ENCODE measurements at regions not wholly inside any gene's neighbourhood (a gene's known extent, or its start where the extent isn't known, plus 50 kb on each side); places are given as distances from the start of the nearest gene placed in this dataset.

- no peak for TF ChIP-seq CTCF (IDR thresholded peaks at IDR 0.05; ENCODE audit: partially characterized antibody, unreplicated experiment)
- Mint-ChIP-seq H3K27me3 (ENCODE audit: unreplicated experiment) (peaks cover 2% of the 10 kb centered on the region), H3K27ac (ENCODE audit: unreplicated experiment) (no peak overlapping the region), H3K4me1 (ENCODE audit: low read depth, unreplicated experiment) (no peaks in the 10 kb centered on the region), H3K36me3 (ENCODE audit: unreplicated experiment) (peaks cover 5% of the 10 kb centered on the region), H3K9me3 (ENCODE audit: unreplicated experiment) (peaks cover 4% of the 10 kb centered on the region), H3K4me3 (ENCODE audit: unreplicated experiment) (no peak overlapping the region)
- no peak for DNase-seq
These were observed 59.5 kb upstream of the GGTLC1 start for GRCh38 chr20:24048024-24048611.

DNA sequence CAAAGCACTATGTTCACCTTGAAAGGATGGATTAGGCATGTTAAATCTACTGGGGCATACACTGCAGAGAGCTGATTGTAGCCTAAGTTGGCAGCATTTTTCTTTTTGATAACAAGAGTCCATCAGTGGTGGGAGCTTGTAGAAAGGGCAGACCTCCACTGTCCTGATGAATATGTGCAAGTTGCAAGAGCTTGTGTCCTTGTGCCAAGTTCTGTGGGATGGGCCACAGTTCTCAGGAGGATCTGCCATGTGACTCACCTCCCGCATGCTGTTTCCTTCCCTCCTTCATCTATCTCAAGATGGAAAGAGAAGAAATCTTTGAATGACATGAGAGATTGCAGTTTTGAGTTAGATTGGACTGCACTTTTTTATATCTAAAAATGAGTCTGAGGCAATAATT, 58.3 kb upstream of the GGTLC1 start:
- Mint-ChIP-seq H3K27ac (ENCODE audit: unreplicated experiment) (no peak overlapping the region), H3K9me3 (ENCODE audit: unreplicated experiment) (peaks cover 4% of the 10 kb centered on the region), H3K4me3 (ENCODE audit: unreplicated experiment) (no peak overlapping the region), H3K4me1 (ENCODE audit: low read depth, unreplicated experiment) (no peaks in the 10 kb centered on the region), H3K36me3 (ENCODE audit: unreplicated experiment) (peaks cover 5% of the 10 kb centered on the region), H3K27me3 (ENCODE audit: unreplicated experiment) (peaks cover 2% of the 10 kb centered on the region)
- DNase-seq: no peak
- no peak for TF ChIP-seq CTCF (IDR thresholded peaks at IDR 0.05; ENCODE audit: partially characterized antibody, unreplicated experiment)

DNA sequence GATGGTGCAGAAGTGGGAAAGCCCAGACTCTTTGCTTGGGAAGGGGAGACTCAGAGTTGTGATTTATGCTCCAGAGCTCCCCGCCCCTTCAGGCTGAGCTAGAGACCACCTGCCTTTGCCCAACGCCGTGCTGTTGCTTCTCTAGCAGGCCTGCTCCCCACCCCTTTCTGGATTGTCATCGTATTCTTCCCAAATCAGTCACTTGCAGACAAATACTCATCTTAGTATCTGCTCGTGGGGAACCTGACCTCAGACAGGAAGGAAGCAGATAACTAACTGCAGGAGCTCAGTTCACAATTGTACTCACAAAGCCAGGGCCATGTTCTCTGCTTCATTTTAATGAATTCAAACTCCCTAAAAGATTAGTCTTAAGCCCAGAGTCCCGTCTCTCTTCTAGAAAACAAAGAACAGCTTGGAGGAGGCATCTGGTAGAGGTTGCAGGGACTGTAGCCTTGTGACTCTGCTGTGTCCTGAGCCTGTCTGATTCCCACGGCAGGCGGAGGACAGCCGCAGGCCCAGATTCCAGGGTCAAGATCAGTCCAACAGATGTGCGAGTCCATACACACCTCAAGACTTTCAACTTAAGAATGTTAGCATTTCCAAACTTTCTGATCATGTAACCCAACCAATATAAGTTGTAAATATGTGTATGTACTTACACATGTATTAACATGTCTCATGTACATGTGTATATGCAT, 57.2 kb upstream of the GGTLC1 start:
- peaks cover 4% of the 10 kb centered on the region for H3K9me3 Mint-ChIP-seq (ENCODE audit: unreplicated experiment)
- no peak overlapping the region for H3K27ac Mint-ChIP-seq (ENCODE audit: unreplicated experiment)
- peaks cover 2% of the 10 kb centered on the region for H3K27me3 Mint-ChIP-seq (ENCODE audit: unreplicated experiment)
- no peak for DNase-seq
- H3K4me1 Mint-ChIP-seq (ENCODE audit: low read depth, unreplicated experiment): no peaks in the 10 kb centered on the region
- peaks cover 5% of the 10 kb centered on the region for H3K36me3 Mint-ChIP-seq (ENCODE audit: unreplicated experiment)
- no peak for TF ChIP-seq CTCF (IDR thresholded peaks at IDR 0.05; ENCODE audit: partially characterized antibody, unreplicated experiment)
- H3K4me3 Mint-ChIP-seq (ENCODE audit: unreplicated experiment): no peak overlapping the region

DNA sequence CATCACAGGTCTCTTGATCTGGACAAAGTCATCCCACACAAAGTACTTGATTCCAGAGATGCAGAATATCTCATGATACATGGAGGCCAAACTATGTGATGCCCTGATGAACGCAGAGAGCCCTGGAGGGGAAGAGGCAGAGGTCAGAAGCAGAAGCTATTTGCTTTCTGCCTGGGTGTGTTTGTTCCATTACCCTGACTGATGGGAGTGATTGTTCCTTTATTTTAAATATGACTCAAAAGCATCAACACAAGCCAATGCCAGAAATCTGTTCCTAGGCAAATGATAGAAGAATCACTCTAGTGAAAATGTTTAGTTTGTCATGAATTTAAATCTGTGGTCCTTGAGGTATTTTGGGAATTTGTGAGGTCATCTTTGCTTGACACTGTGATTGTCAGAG, 54.7 kb upstream of the GGTLC1 start:
- no peak overlapping the region for H3K4me3 Mint-ChIP-seq (ENCODE audit: unreplicated experiment)
- no peak overlapping the region for H3K27ac Mint-ChIP-seq (ENCODE audit: unreplicated experiment)
- no peaks in the 10 kb centered on the region for H3K9me3 Mint-ChIP-seq (ENCODE audit: unreplicated experiment)
- no peaks in the 10 kb centered on the region for H3K4me1 Mint-ChIP-seq (ENCODE audit: low read depth, unreplicated experiment)
- DNase-seq: no peak
- H3K36me3 Mint-ChIP-seq (ENCODE audit: unreplicated experiment): no peaks in the 10 kb centered on the region
- H3K27me3 Mint-ChIP-seq (ENCODE audit: unreplicated experiment): no peaks in the 10 kb centered on the region
- no peak for TF ChIP-seq CTCF (IDR thresholded peaks at IDR 0.05; ENCODE audit: partially characterized antibody, unreplicated experiment)

DNA sequence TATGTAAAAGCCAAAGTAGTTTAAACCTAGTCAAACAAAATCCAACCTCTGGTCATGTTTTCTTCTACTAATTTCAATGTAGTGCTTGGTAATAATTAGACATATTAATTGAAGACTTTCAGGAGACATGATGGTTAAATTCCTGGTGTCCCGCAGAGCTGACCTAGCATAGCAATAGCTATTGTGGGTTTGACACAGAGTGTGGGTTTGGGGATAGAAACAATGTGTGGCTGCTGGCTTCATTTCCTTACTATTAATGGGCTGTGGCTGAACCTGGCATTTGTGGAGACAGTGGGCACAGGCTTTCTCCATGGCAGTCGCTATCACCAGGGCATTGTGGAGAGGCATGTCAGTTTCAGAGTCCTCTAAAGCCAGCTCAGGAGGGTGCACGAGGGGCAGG, 54.1 kb upstream of the GGTLC1 start:
- Mint-ChIP-seq H3K36me3 (ENCODE audit: unreplicated experiment) (no peaks in the 10 kb centered on the region), H3K4me1 (ENCODE audit: low read depth, unreplicated experiment) (no peaks in the 10 kb centered on the region), H3K9me3 (ENCODE audit: unreplicated experiment) (no peaks in the 10 kb centered on the region), H3K4me3 (ENCODE audit: unreplicated experiment) (no peak overlapping the region), H3K27me3 (ENCODE audit: unreplicated experiment) (no peaks in the 10 kb centered on the region), H3K27ac (ENCODE audit: unreplicated experiment) (no peak overlapping the region)
- no peak for TF ChIP-seq CTCF (IDR thresholded peaks at IDR 0.05; ENCODE audit: partially characterized antibody, unreplicated experiment)
- DNase-seq: no peak
